Activated effector memory CD4-positive, alpha-beta T cell treated with anti-CD3 and anti-CD28 coated beads, Interleukin-2, amount 50 U/mL, for 16 hours (primary cell): ENCODE measurements at regions not wholly inside any gene's neighbourhood (a gene's known extent, or its start where the extent isn't known, plus 50 kb on each side); places are given as distances from the start of the nearest gene placed in this dataset.

ENCODE experiments used
- DNase-seq: peaks from one replicate; pipeline ENCODE4 v3.0.0-alpha.2; 2020

- DNase-seq = no peak
These were observed 856.3 kb downstream of the SUCLG1 start for GRCh38 chr2:83602753-83603152.

GRCh38 chr2:83596592-83597282 lies 862.3 kb downstream of the SUCLG1 start:
- no peak for DNase-seq

- DNase-seq = no peak
These were observed 863.2 kb downstream of the SUCLG1 start for GRCh38 chr2:83595926-83596325.

- DNase-seq = no peak
These were observed 863.9 kb downstream of the SUCLG1 start for GRCh38 chr2:83595121-83595690.

- DNase-seq = no peak
These were observed 864.6 kb downstream of the SUCLG1 start for GRCh38 chr2:83594241-83595120.

GRCh38 chr2:83587309-83587708 lies 871.8 kb downstream of the SUCLG1 start:
- no peak for DNase-seq

- no peak for DNase-seq
These were observed 873.8 kb downstream of the SUCLG1 start for GRCh38 chr2:83585250-83585649.

GRCh38 chr2:83584672-83585071 lies 874.4 kb downstream of the SUCLG1 start:
- DNase-seq = no peak

GRCh38 chr2:83582589-83582988 lies 876.5 kb downstream of the SUCLG1 start:
- DNase-seq = no peak

GRCh38 chr2:83579507-83579906 lies 879.6 kb downstream of the SUCLG1 start:
- DNase-seq = no peak

- DNase-seq = no peak
These were observed 880.7 kb downstream of the SUCLG1 start for GRCh38 chr2:83578405-83578804.

- DNase-seq = no peak
These were observed 884.5 kb downstream of the SUCLG1 start for GRCh38 chr2:83574614-83575013.

- no peak for DNase-seq
These were observed 886.0 kb downstream of the SUCLG1 start for GRCh38 chr2:83573060-83573459.

- no peak for DNase-seq
These were observed 886.7 kb downstream of the SUCLG1 start for GRCh38 chr2:83572400-83572799.

- DNase-seq = no peak
These were observed 891.5 kb downstream of the SUCLG1 start for GRCh38 chr2:83567551-83567950.

- DNase-seq = no peak
These were observed 893.5 kb downstream of the SUCLG1 start for GRCh38 chr2:83565626-83566025.

GRCh38 chr2:83565181-83565580 lies 893.9 kb downstream of the SUCLG1 start:
- no peak for DNase-seq

- DNase-seq = no peak
These were observed 897.5 kb downstream of the SUCLG1 start for GRCh38 chr2:83561592-83561991.

- no peak for DNase-seq
These were observed 922.5 kb downstream of the SUCLG1 start for GRCh38 chr2:83536556-83536955.

- DNase-seq = no peak
These were observed 924.7 kb downstream of the SUCLG1 start for GRCh38 chr2:83534416-83534815.

GRCh38 chr2:83531206-83531826 lies 927.8 kb downstream of the SUCLG1 start:
- no peak for DNase-seq

- no peak for DNase-seq
These were observed 930.3 kb downstream of the SUCLG1 start for GRCh38 chr2:83528767-83529166.

- no peak for DNase-seq
These were observed 936.1 kb downstream of the SUCLG1 start for GRCh38 chr2:83522891-83523493.
